ENCODE measurements at regions not wholly inside any gene's neighbourhood (a gene's known extent, or its start where the extent isn't known, plus 50 kb on each side); places are given as distances from the start of the nearest gene placed in this dataset.

DNA sequence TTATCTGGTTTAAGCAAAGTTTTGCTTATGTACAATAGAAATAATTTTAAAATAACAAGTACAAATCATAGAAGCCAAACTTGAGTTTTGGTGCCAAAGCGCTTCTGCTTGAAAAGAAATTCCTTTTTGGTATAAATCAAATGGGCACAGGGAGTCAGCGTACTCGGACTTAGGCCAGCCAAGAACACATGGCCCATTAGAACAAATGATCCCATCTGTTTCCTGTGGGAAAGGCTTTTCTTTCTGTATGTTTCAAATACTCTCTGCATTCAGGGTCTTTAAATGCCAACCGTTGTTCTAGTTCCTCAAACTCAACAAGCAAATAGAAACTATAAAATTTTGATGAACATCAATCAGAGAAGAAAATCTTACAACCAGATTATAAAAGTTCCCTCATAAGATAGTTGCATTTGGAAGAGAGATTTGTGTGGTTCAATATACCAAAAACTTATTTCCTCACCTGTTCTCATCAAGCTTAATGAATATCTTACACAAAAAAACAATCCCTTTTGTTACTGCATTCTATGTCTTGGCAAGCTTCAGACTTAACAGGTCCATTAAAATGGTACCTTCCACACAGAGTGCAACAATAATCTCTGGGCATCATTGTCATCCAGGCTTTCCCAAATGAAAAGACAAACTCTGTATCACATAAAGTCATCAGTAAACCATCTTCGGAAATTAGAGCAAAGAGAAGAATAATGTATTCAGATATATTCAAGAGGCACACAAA, 739.8 kb upstream of the API5 start:
- intact Hi-C loops (cut with micrococcal nuclease), result no loop called here
- CTCF ChIA-PET, result no interaction called here
- no peak for TF ChIP-seq CTCF (IDR thresholded peaks at IDR 0.05)
- no peak overlapping the region for H3K4me3 Mint-ChIP-seq
- no peak overlapping the region for H3K27ac Mint-ChIP-seq
- H3K4me1 Mint-ChIP-seq, result no peaks in the 10 kb centered on the region
- POLR2A ChIA-PET, result no interaction called here
- H3K27me3 Mint-ChIP-seq, result no peaks in the 10 kb centered on the region
- H3K36me3 Mint-ChIP-seq (ENCODE audit: low read depth), result no peaks in the 10 kb centered on the region
- DNase-seq, result no peak
- no peak for ATAC-seq (ENCODE audit: low read depth)
- H3K9me3 Mint-ChIP-seq, result peaks cover 10% of the 10 kb centered on the region

DNA sequence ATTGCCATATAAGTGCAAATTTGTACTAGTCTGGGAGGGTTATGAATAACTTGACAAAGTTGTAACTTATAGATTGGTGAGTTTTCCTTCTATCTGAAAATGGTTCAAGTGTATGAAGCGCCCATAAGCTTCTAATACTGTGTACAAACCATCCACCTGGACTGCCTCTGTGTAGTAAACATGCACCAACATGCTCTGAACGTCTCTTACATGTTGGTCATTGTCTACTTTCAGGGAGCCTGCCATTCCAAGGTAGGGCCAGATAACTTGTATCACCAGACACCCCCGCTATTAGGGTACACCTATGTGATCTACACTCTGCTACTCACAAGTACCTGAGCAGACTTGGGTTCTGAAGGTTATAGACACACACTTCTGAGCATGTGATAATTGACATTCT, 735.5 kb upstream of the API5 start:
- DNase-seq, result no peak
- Mint-ChIP-seq H3K4me1 (no peaks in the 10 kb centered on the region), H3K4me3 (no peak overlapping the region), H3K27ac (no peak overlapping the region), H3K9me3 (no peaks in the 10 kb centered on the region), H3K27me3 (no peaks in the 10 kb centered on the region), H3K36me3 (ENCODE audit: low read depth) (no peaks in the 10 kb centered on the region)
- intact Hi-C loops (cut with micrococcal nuclease), result no loop called here
- TF ChIP-seq CTCF (IDR thresholded peaks at IDR 0.05), result no peak
- ChIA-PET CTCF (no interaction called here), POLR2A (no interaction called here)
- ATAC-seq (ENCODE audit: low read depth), result no peak

GRCh38 chr11:42589286-42589685, 722.5 kb upstream of the API5 start:
- ChIA-PET CTCF (no interaction called here), POLR2A (no interaction called here)
- ATAC-seq (ENCODE audit: low read depth), result no peak
- H3K27ac Mint-ChIP-seq, result no peak overlapping the region
- H3K4me1 Mint-ChIP-seq, result no peaks in the 10 kb centered on the region
- no peaks in the 10 kb centered on the region for H3K27me3 Mint-ChIP-seq
- H3K36me3 Mint-ChIP-seq (ENCODE audit: low read depth), result no peaks in the 10 kb centered on the region
- intact Hi-C loops (cut with micrococcal nuclease), result no loop called here
- no peak for DNase-seq
- TF ChIP-seq CTCF (IDR thresholded peaks at IDR 0.05), result no peak
- H3K9me3 Mint-ChIP-seq, result peaks cover 2% of the 10 kb centered on the region
- H3K4me3 Mint-ChIP-seq, result no peak overlapping the region

DNA sequence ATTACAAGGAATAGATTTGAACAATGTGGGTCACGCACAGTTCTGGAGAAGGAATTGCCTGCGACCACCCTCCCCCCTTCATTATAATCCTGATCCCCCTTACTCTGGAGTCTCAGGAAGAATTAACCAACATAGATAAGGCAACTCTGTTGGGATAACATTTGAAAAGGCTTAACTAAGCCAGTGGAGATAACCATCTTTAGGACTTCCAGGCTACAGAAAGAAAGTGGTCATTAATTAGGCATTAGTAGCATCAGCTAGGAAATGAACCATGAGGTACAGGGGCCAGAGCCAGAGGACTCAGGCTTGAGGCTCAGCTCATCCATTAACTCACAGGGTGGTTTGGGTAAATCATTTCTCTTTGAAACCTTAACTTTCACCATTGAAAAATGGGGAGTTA, 720.0 kb upstream of the API5 start:
- no peaks in the 10 kb centered on the region for H3K4me1 Mint-ChIP-seq
- no peaks in the 10 kb centered on the region for H3K27me3 Mint-ChIP-seq
- DNase-seq (no peak), ATAC-seq (ENCODE audit: low read depth) (no peak)
- ChIA-PET CTCF (no interaction called here), POLR2A (no interaction called here)
- no peak for TF ChIP-seq CTCF (IDR thresholded peaks at IDR 0.05)
- H3K4me3 Mint-ChIP-seq, result no peak overlapping the region
- no peak overlapping the region for H3K27ac Mint-ChIP-seq
- H3K36me3 Mint-ChIP-seq (ENCODE audit: low read depth), result no peaks in the 10 kb centered on the region
- no peaks in the 10 kb centered on the region for H3K9me3 Mint-ChIP-seq
- intact Hi-C loops (cut with micrococcal nuclease), result no loop called here

GRCh38 chr11:42593441-42593840, 718.4 kb upstream of the API5 start:
- ChIA-PET CTCF (no interaction called here), POLR2A (no interaction called here)
- H3K27ac Mint-ChIP-seq, result no peak overlapping the region
- DNase-seq, result no peak
- no peak for ATAC-seq (ENCODE audit: low read depth)
- H3K9me3 Mint-ChIP-seq, result no peaks in the 10 kb centered on the region
- intact Hi-C loops (cut with micrococcal nuclease), result no loop called here
- H3K27me3 Mint-ChIP-seq, result no peaks in the 10 kb centered on the region
- no peaks in the 10 kb centered on the region for H3K4me1 Mint-ChIP-seq
- no peak overlapping the region for H3K4me3 Mint-ChIP-seq
- no peaks in the 10 kb centered on the region for H3K36me3 Mint-ChIP-seq (ENCODE audit: low read depth)
- TF ChIP-seq CTCF (IDR thresholded peaks at IDR 0.05), result no peak

Data from activated B cell treated with CpG ODN at 0.5 μM for 24 hours (primary cell).